SK-N-SH (cell line): ENCODE measurements at regions not wholly inside any gene's neighbourhood (a gene's known extent, or its start where the extent isn't known, plus 50 kb on each side); places are given as distances from the start of the nearest gene placed in this dataset.

Experiments used
- CTCF ChIP-seq: fragments of 200-600 bp; sonication (generic); IDR thresholded peaks from 2 replicates; pipeline ENCODE4 v1.6.1; 2017; ENCODE audit warnings: antibody characterized with exemption, mild to moderate bottlenecking, moderate library complexity
- EP300 ChIP-seq, 2 experiments: IDR thresholded peaks; 2 replicates each; pipeline versions ENCODE4 v1.4.0 to v1.6.1; 2012; ENCODE audit warnings: borderline replicate concordance in 1 of 2, low read depth in 1 of 2, low read length in 1 of 2
- EZH2phosphoT487 ChIP-seq: fragments of 200-600 bp; sonication (generic); IDR thresholded peaks from 2 replicates; pipeline ENCODE4 v1.6.1; 2017; ENCODE audit warnings: low read depth, mixed run types, mild to moderate bottlenecking, antibody characterized with exemption, moderate library complexity, borderline replicate concordance
- NRF1 ChIP-seq: IDR thresholded peaks from 2 replicates; pipeline ENCODE4 v1.6.1; 2012; ENCODE audit warnings: low read depth, mild to moderate bottlenecking, low read length
- POLR2AphosphoS5 ChIP-seq: IDR thresholded peaks from 2 replicates; pipeline ENCODE4 v1.6.1; 2012; ENCODE audit warnings: low read depth, low read length
- RAD21 ChIP-seq: IDR thresholded peaks from 2 replicates; pipeline ENCODE4 v1.6.1; 2012; ENCODE audit warnings: mild to moderate bottlenecking, low read length
- RCOR1 ChIP-seq: fragments of 150-350 bp; IDR thresholded peaks from 2 replicates; pipeline ENCODE4 v1.6.1; 2017; ENCODE audit warnings: antibody characterized with exemption, low read length
- REST ChIP-seq: IDR thresholded peaks from 2 replicates; pipeline ENCODE4 v1.6.1; 2012; ENCODE audit warnings: mild to moderate bottlenecking, low read depth, low read length, moderate library complexity
- RFX5 ChIP-seq: IDR thresholded peaks from 2 replicates; pipeline ENCODE4 v1.6.1; 2012; ENCODE audit warnings: mild to moderate bottlenecking, improper control_type of control experiment, low read length
- SIN3A ChIP-seq: IDR thresholded peaks from 2 replicates; pipeline ENCODE4 v1.6.1; 2012; ENCODE audit warnings: low read depth, mild to moderate bottlenecking, low read length, moderate library complexity, borderline replicate concordance
- USF2 ChIP-seq: fragments of 150-350 bp; IDR thresholded peaks from 2 replicates; pipeline ENCODE4 v1.6.1; 2017; ENCODE audit warnings: antibody characterized with exemption, low read length, low read depth, borderline replicate concordance
- ZBTB33 ChIP-seq: IDR thresholded peaks from 2 replicates; pipeline ENCODE4 v1.4.0; 2012; ENCODE audit warnings: low read depth, borderline replicate concordance

- TF ChIP-seq CTCF (no peak), SIN3A (no peak), EZH2phosphoT487 (no peak), NRF1 (no peak), EP300 (IDR thresholded peaks at IDR 0.05; ENCODE audit: borderline replicate concordance in 1 of 2, low read depth in 1 of 2, low read length in 1 of 2) (no peak), POLR2AphosphoS5 (no peak), REST (no peak), RAD21 (no peak), ZBTB33 (no peak), RFX5 (no peak), USF2 (no peak), RCOR1 (no peak)
Observed at GRCh38 chr5:112483704-112484103, 64.6 kb upstream of the EPB41L4A start.
